Chondrocyte (in vitro differentiated cells): ENCODE measurements at regions not wholly inside any gene's neighbourhood (a gene's known extent, or its start where the extent isn't known, plus 50 kb on each side); places are given as distances from the start of the nearest gene placed in this dataset.

ENCODE experiments used
- DNase-seq: peaks from one replicate; pipeline ENCODE4 v3.0.0; 2021; ENCODE audit warnings: mixed read lengths, low spot score
- H3K27ac Mint-ChIP-seq: one replicate; pipeline ENCODE4 v1.8.0; 2021; ENCODE audit warnings: mild to moderate bottlenecking, moderate library complexity, mixed read lengths; ENCODE audit not compliant: unreplicated experiment
- H3K27me3 Mint-ChIP-seq: 2 replicates; pipeline ENCODE4 v1.8.0; 2021; ENCODE audit warnings: low read depth, mixed read lengths
- H3K36me3 Mint-ChIP-seq: 2 replicates; pipeline ENCODE4 v1.8.0; 2021; ENCODE audit warnings: low read depth, mixed read lengths
- H3K4me1 Mint-ChIP-seq: 2 replicates; pipeline ENCODE4 v1.8.0; 2021; ENCODE audit warnings: low read depth, mild to moderate bottlenecking, mixed read lengths
- H3K4me3 Mint-ChIP-seq: one replicate; pipeline ENCODE4 v1.8.0; 2021; ENCODE audit warnings: mild to moderate bottlenecking, moderate library complexity, mixed read lengths; ENCODE audit not compliant: unreplicated experiment
- H3K9me3 Mint-ChIP-seq: 2 replicates; pipeline ENCODE4 v1.8.0; 2021; ENCODE audit warnings: low read depth, mixed read lengths
- CTCF ChIP-seq: fragments of 200-600 bp; sonication (generic); IDR thresholded peaks from 2 replicates; pipeline ENCODE4 v1.5.0; 2021; ENCODE audit warnings: antibody characterized with exemption, mild to moderate bottlenecking, moderate library complexity

GRCh38 chr1:201693890-201694607 is 134.9 kb upstream of the IPO9 start:
- DNase-seq, result no peak
- Mint-ChIP-seq H3K27ac (peak overlapping the region; percentile 25), H3K4me3 (no peak overlapping the region), H3K36me3 (no peaks in the 10 kb centered on the region), H3K4me1 (peaks cover 38% of the 10 kb centered on the region), H3K9me3 (no peaks in the 10 kb centered on the region), H3K27me3 (no peaks in the 10 kb centered on the region)
- TF ChIP-seq CTCF, result no peak

GRCh38 chr1:201694608-201695335 is 134.2 kb upstream of the IPO9 start:
- peaks cover 38% of the 10 kb centered on the region for H3K4me1 Mint-ChIP-seq
- H3K27ac Mint-ChIP-seq, result no peak overlapping the region
- no peak for TF ChIP-seq CTCF
- no peaks in the 10 kb centered on the region for H3K27me3 Mint-ChIP-seq
- H3K9me3 Mint-ChIP-seq, result no peaks in the 10 kb centered on the region
- H3K4me3 Mint-ChIP-seq, result no peak overlapping the region
- no peak for DNase-seq
- H3K36me3 Mint-ChIP-seq, result no peaks in the 10 kb centered on the region

GRCh38 chr1:201695607-201696006 is 133.3 kb upstream of the IPO9 start:
- H3K9me3 Mint-ChIP-seq, result no peaks in the 10 kb centered on the region
- no peak for TF ChIP-seq CTCF
- H3K27me3 Mint-ChIP-seq, result no peaks in the 10 kb centered on the region
- peak overlapping the region; percentile 90 for H3K27ac Mint-ChIP-seq
- peaks cover 38% of the 10 kb centered on the region for H3K4me1 Mint-ChIP-seq
- no peaks in the 10 kb centered on the region for H3K36me3 Mint-ChIP-seq
- DNase-seq, result no peak
- H3K4me3 Mint-ChIP-seq, result no peak overlapping the region

GRCh38 chr1:201696217-201696761 is 132.7 kb upstream of the IPO9 start:
- Mint-ChIP-seq H3K9me3 (no peaks in the 10 kb centered on the region), H3K36me3 (no peaks in the 10 kb centered on the region), H3K27me3 (no peaks in the 10 kb centered on the region), H3K4me1 (peaks cover 38% of the 10 kb centered on the region), H3K4me3 (peak overlapping the region; percentile 39), H3K27ac (peak overlapping the region; percentile 90)
- TF ChIP-seq CTCF, result peak; percentile 56
- DNase-seq, result no peak

- no peaks in the 10 kb centered on the region for H3K36me3 Mint-ChIP-seq
- H3K9me3 Mint-ChIP-seq, result peaks cover 4% of the 10 kb centered on the region
- DNase-seq, result no peak
- TF ChIP-seq CTCF, result no peak
- H3K4me3 Mint-ChIP-seq, result no peak overlapping the region
- peaks cover 38% of the 10 kb centered on the region for H3K4me1 Mint-ChIP-seq
- H3K27ac Mint-ChIP-seq, result peak overlapping the region; percentile 90
- H3K27me3 Mint-ChIP-seq, result no peaks in the 10 kb centered on the region
These were observed 131.8 kb upstream of the IPO9 start for GRCh38 chr1:201697174-201697573.
